ENCODE measurements at regions not wholly inside any gene's neighbourhood (a gene's known extent, or its start where the extent isn't known, plus 50 kb on each side); places are given as distances from the start of the nearest gene placed in this dataset.

DNA sequence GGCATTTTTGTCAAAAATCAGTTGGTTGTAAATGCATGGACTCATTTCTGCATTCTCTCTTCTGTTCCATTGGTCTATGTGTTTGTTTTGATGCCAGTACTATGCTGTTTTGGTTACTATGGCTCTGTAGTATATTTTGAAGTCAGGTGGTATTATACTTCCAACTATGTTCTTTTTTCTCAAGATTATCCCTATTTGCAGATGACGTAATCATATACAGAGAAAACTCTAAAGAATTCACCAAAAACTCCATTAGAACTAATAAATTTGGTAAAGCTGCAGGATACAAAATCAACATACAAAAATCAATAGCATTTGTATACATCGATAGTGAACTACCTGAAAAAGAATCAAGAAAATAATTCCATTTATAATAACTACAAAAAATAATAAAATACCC lies 253.1 kb upstream of the NEGR1 start:
- intact Hi-C loops (cut with micrococcal nuclease): no loop called here
- H3K36me3 Mint-ChIP-seq (ENCODE audit: low read depth): no peaks in the 10 kb centered on the region
- no peaks in the 10 kb centered on the region for H3K9me3 Mint-ChIP-seq
- no peak overlapping the region for H3K4me3 Mint-ChIP-seq
- ATAC-seq: no peak
- TF ChIP-seq, protein P1, sequence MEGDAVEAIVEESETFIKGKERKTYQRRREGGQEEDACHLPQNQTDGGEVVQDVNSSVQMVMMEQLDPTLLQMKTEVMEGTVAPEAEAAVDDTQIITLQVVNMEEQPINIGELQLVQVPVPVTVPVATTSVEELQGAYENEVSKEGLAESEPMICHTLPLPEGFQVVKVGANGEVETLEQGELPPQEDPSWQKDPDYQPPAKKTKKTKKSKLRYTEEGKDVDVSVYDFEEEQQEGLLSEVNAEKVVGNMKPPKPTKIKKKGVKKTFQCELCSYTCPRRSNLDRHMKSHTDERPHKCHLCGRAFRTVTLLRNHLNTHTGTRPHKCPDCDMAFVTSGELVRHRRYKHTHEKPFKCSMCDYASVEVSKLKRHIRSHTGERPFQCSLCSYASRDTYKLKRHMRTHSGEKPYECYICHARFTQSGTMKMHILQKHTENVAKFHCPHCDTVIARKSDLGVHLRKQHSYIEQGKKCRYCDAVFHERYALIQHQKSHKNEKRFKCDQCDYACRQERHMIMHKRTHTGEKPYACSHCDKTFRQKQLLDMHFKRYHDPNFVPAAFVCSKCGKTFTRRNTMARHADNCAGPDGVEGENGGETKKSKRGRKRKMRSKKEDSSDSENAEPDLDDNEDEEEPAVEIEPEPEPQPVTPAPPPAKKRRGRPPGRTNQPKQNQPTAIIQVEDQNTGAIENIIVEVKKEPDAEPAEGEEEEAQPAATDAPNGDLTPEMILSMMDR (IDR thresholded peaks at IDR 0.05): no peak
- ChIA-PET CTCF (no interaction called here), POLR2A (no interaction called here)
- H3K27ac Mint-ChIP-seq: no peak overlapping the region
- no peaks in the 10 kb centered on the region for H3K27me3 Mint-ChIP-seq
- H3K4me1 Mint-ChIP-seq (ENCODE audit: low read depth): no peaks in the 10 kb centered on the region
- no peak for DNase-seq

DNA sequence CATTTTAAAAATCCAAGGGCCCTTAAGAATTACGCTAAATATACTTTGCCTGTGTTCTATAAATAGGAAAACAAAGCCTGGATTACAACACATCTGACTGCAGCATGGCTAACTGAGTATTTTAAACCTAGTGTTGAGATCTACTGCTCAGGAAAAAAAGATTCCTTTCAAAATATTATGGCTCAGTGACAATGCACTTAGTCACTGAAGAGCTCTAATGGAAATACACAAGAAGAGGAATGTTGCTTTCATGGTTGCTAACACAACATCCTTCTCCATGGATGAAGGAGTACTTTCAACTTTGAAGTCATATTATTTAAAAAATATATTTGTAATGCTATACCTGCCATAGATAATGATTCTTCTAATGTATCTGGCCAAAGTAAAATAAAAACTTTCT lies 248.3 kb upstream of the NEGR1 start:
- ChIA-PET POLR2A (no interaction called here), CTCF (no interaction called here)
- no peak for DNase-seq
- intact Hi-C loops (cut with micrococcal nuclease): no loop called here
- no peaks in the 10 kb centered on the region for H3K36me3 Mint-ChIP-seq (ENCODE audit: low read depth)
- H3K27ac Mint-ChIP-seq: no peak overlapping the region
- H3K27me3 Mint-ChIP-seq: no peaks in the 10 kb centered on the region
- ATAC-seq: no peak
- H3K4me1 Mint-ChIP-seq (ENCODE audit: low read depth): no peaks in the 10 kb centered on the region
- TF ChIP-seq, protein P1 (IDR thresholded peaks at IDR 0.05): no peak
- H3K4me3 Mint-ChIP-seq: no peak overlapping the region
- H3K9me3 Mint-ChIP-seq: no peaks in the 10 kb centered on the region

DNA sequence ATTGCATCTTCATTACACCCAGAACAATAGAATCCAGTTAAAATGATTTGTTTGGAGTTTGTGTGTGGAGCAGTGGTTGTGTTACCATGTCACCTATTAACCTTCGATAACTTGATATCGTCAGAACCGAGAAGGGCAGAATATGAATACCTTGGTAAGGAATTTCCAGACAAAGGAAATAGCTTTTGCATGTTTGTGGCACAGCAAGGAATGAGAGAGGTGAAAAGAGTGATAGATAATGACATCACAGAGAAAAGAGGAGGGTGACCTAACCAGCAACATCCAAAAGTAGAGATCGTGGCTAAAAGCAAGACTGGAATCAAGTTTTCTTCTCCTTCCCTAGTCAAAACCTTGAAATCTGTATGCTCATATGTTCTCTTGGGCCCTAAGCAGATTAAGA lies 244.6 kb upstream of the NEGR1 start:
- no peaks in the 10 kb centered on the region for H3K9me3 Mint-ChIP-seq
- DNase-seq (no peak), ATAC-seq (no peak)
- TF ChIP-seq, protein P1 (IDR thresholded peaks at IDR 0.05): no peak
- no peaks in the 10 kb centered on the region for H3K27me3 Mint-ChIP-seq
- H3K27ac Mint-ChIP-seq: no peak overlapping the region
- CTCF ChIA-PET: no interaction called here
- no peaks in the 10 kb centered on the region for H3K36me3 Mint-ChIP-seq (ENCODE audit: low read depth)
- POLR2A ChIA-PET: no interaction called here
- no peak overlapping the region for H3K4me3 Mint-ChIP-seq
- H3K4me1 Mint-ChIP-seq (ENCODE audit: low read depth): no peaks in the 10 kb centered on the region
- intact Hi-C loops (cut with micrococcal nuclease): no loop called here

DNA sequence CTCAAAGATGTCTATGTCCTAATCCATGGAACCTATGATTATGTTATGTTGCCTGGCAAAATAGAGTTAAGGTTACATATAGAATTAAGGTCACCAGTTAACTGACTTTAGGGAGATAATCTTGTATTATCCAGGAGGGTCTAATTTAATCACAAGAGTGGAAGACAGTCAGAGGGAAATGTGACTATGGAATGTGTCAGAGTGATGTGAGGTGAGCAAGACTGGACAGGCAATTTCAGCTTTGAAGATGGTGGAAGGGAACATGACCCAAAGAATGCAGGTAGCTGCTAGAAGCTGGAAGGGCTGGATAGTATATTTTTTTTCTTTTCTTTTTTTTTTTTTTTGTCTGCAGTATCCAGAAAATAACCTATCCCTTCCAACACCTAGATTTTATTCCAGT lies 241.7 kb upstream of the NEGR1 start:
- no peak for ATAC-seq
- Mint-ChIP-seq H3K36me3 (ENCODE audit: low read depth) (no peaks in the 10 kb centered on the region), H3K27me3 (no peaks in the 10 kb centered on the region), H3K27ac (no peak overlapping the region), H3K4me3 (no peak overlapping the region), H3K4me1 (ENCODE audit: low read depth) (no peaks in the 10 kb centered on the region), H3K9me3 (no peaks in the 10 kb centered on the region)
- TF ChIP-seq, protein P1 (IDR thresholded peaks at IDR 0.05): no peak
- intact Hi-C loops (cut with micrococcal nuclease): no loop called here
- ChIA-PET POLR2A (no interaction called here), CTCF (interaction anchor here (1.2 kb wide), 1 partner anchor 44 kb away, joined by 3 read pairs; no protein-coding TSS in a partner anchor)
- DNase-seq: no peak

DNA sequence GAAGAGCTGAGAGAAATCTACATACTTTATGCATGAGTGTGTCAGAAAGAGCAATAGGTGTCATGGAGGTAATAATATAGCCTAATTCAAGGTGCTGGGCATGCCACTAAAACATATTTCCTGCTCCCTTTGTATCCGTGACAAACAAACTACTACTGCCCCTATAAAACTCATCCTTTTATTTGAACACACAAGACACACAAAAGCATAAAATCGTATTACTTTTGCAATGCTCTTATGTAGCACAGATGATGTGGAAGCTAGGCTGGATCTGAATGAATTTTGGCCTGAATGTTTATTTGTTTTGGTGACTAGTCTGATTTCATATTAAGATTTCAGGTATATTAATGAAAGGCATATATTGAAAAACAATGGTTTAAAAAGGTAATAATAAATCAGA lies 239.3 kb upstream of the NEGR1 start:
- no peak overlapping the region for H3K4me3 Mint-ChIP-seq
- intact Hi-C loops (cut with micrococcal nuclease): no loop called here
- H3K9me3 Mint-ChIP-seq: no peaks in the 10 kb centered on the region
- H3K27me3 Mint-ChIP-seq: no peaks in the 10 kb centered on the region
- DNase-seq (no peak), ATAC-seq (no peak)
- POLR2A ChIA-PET: no interaction called here
- H3K36me3 Mint-ChIP-seq (ENCODE audit: low read depth): no peaks in the 10 kb centered on the region
- TF ChIP-seq, protein P1 (IDR thresholded peaks at IDR 0.05): no peak
- H3K4me1 Mint-ChIP-seq (ENCODE audit: low read depth): no peaks in the 10 kb centered on the region
- CTCF ChIA-PET: no interaction called here
- no peak overlapping the region for H3K27ac Mint-ChIP-seq

Data from activated CD8-positive, alpha-beta T cell treated with anti-CD3 and anti-CD28 coated beads for 36 hours (primary cell).